NCI-H1930 (cell line): ENCODE measurements at regions not wholly inside any gene's neighbourhood (a gene's known extent, or its start where the extent isn't known, plus 50 kb on each side); places are given as distances from the start of the nearest gene placed in this dataset.

Source experiments
- DNase-seq, 2 experiments: peaks; one replicate each; lab custom pipeline; 2025; lab: John Stamatoyannopoulos, UW

DNA sequence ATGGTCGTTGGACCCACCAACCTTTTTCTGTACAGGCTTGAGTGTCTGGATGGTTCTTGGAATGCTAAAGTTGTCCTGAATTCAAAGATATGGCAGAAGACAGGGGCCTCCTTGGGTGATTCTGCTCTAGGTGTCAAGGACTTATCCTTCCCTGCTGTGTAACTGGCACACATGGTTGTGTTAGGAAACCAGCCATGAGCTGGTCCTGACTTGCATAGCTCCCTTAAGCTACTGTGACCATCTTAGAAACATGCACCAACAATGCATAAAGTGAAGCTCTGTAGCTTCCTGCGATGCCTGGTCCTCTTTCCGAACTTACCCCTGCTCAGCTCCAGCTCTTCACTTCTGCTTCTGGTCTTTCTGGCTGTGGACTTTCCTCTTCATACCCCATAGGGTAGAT is 224.6 kb downstream of the TLE4 start:
- no peak for DNase-seq

DNA sequence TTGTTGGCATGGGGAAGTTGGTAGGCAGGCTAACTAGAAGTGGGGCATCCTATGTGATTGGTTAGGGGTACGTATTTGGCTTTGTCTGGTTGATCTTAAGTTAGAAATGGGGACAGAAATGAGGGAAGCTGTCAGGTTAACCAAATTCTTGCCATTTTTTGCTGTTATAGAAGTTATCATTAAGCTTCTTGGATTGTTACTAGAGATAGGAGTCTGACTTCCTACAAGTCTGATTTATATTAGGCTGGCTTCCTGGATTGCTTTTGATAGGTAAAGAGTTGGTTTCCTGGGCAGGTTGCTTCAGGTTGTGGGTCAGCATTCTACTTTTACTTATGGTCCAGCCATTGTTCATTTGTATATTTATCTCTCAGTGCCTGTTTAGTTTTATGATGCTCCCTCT is 216.9 kb downstream of the TLE4 start:
- no peak for DNase-seq

DNA sequence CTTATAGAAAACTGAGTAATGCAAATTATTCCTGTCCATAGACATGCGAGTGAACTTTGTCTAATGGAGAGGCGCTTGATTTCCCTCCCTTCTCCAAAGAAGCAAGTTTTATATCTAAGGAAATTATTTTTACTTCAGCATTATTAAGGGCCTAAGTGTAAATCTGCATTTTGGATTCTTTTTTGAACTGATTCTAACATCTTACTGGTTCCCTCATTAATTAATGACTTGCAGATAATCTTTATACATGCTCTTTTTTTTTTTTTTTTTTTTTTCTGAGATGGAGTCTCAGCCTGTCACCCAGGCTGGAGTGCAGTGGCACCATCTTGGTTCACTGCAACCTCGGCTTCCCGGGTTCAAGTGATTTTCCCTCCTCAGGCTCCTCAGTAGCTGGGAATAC is 209.5 kb downstream of the TLE4 start:
- no peak for DNase-seq

DNA sequence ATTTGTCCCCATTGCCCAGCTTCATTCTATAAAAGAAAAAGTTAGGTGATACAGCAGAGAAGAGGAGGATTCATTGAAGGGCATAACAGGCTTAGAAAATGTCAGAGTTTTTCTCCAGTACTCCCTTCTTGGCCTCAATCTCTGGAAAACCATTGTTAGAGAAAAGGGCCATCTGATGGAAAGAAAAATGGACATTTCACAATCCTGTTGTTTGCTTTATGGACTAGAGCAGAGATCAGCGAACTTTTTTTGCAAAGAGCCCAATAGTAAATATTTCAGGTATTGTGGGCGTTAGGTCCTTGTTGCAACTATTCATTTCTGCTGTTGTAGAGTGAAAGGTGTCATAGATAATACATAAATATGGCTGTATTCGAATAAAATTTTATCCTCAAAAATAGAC is 208.8 kb downstream of the TLE4 start:
- no peak for DNase-seq

DNA sequence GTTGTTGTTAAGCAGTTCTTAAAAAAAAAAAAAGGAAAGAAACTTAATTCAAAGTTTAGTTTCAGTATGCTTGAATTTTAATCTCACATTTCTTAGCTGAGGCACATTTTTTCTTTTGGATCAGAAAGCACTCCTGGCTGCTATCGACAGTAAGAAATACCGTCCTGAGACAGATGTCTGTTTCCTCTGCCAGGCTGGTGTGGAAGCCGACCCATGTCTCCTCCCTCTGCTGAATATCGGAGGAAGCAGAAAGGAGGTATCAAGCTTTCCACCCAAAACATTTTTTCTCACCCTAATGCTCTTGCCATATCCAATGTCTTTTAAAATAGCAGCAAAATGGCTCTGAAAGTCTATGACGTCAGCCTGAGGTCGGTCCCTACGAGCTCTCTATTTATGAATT is 208.1 kb downstream of the TLE4 start:
- DNase-seq: no peak

DNA sequence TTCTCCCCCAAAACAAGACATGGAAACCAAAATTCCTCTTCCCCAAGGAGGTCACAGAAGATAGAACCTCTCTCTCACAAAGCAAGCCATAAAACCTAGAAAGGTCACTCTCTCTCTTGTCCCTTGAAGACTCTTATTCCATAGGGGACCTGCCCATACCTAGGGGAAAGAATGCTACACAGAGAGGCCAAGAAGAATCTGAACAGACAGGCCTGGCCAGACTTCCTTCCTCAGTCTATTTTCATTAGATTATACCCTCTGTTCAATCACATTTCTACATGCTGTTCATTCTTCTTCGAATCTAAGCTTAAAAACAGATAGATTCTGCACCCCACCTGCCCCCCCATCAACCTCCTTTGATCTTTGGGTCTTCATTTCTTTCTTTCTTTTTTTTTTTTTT is 206.8 kb downstream of the TLE4 start:
- DNase-seq: no peak

DNA sequence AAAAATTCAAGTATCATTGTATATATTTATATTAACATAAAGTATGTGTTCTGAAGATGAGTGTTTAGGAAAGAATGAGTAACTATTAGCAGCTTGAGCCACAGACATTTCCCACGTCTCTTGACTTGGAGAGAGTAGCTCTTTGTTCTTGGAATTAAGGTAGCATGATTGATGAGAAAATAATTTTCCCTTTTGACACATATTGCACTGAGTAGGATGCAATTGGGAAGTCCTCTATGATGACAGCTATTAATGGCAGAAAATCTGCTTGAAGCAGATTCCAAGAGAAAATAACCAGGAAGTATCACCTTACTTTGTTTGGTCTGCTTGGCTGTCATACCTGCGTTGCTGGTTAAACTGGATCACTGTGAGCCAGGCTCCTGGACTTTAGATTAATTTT is 204.8 kb downstream of the TLE4 start:
- no peak for DNase-seq
